HG03095 (cell line): ENCODE measurements at regions not wholly inside any gene's neighbourhood (a gene's known extent, or its start where the extent isn't known, plus 50 kb on each side); places are given as distances from the start of the nearest gene placed in this dataset.

ENCODE experiments used
- ATAC-seq: cut with Tn5 transposase; IDR thresholded peaks from one replicate; pipeline ENCODE4 v1.9.1; 2021; ENCODE audit warnings: moderate library complexity; ENCODE audit not compliant: unreplicated experiment

- no peak for ATAC-seq
Observed at GRCh38 chr15:66900586-66901310, 164.7 kb upstream of the SMAD3 start.

DNA sequence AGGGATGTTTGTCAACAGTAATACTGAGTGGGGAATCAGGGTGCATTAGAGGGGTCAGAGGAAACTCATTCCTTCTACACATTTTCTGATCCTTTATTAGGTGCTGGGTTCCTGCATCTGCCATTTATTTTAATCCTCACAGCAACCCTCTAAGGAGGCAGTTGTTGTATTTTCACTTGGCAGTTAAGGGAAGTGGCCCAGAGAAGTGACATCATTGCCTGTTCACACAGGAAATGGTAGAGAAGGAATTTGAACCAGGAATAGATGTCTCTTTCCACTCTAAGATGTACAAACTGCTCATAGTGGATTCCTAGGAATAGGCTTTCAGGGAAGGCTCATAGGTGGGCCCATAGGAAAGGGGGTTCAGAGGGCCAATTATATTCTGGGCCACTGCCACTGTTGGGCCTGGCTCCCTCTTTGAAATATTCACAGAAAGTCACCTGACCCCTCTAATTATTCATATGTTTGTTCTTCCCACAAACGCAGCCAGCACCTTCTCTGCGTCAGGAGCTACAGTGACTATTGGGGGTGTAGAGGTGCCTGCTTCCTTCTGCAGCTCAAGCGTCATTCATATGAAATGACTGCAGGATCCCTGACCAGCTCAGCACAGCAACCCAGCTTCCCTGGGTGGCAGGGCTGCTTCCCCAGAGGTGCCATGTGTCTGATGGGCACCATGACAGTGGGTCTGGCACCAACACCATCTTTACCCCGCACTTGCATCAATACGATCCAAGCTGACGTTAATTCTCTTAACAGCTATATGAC, 163.9 kb upstream of the SMAD3 start:
- no peak for ATAC-seq

- ATAC-seq: no peak
Observed at GRCh38 chr15:66905185-66905584, 160.2 kb upstream of the SMAD3 start.

- no peak for ATAC-seq
Observed at GRCh38 chr15:66905954-66906353, 159.4 kb upstream of the SMAD3 start.

GRCh38 chr15:66906668-66907614, 158.5 kb upstream of the SMAD3 start:
- ATAC-seq: no peak

GRCh38 chr15:66907826-66908743, 157.3 kb upstream of the SMAD3 start:
- no peak for ATAC-seq

GRCh38 chr15:66908744-66909095, 156.7 kb upstream of the SMAD3 start:
- ATAC-seq: no peak

- ATAC-seq: no peak
Observed at GRCh38 chr15:66909381-66909890, 156.0 kb upstream of the SMAD3 start.

DNA sequence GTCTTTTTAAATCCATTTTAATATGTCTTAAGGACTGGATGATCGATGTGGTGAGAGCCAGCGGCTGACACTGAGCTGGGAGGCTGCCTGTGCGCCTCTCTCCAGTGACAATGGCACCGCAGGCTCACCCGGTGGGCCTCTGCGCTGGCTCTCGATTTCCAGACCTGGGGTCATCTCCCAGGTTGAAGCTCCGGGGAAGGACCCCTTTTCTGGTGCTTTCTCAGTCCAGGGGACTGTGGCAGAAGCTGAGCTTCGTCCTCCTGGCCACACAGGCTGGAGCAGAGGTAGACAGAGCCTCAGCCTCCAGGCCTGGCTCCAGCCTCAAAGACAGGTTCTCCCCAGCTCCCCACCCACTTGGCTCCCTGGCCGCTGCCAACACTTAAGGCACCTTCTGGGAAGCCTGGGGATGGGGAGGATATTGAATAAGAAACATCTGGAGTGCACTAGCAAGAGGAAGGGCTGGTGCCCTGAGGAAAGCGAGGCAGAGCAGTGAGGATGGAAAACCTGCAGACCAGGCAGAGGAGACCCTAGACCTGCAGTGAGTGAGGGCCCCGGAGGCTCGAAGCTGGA, 154.2 kb upstream of the SMAD3 start:
- ATAC-seq: no peak

DNA sequence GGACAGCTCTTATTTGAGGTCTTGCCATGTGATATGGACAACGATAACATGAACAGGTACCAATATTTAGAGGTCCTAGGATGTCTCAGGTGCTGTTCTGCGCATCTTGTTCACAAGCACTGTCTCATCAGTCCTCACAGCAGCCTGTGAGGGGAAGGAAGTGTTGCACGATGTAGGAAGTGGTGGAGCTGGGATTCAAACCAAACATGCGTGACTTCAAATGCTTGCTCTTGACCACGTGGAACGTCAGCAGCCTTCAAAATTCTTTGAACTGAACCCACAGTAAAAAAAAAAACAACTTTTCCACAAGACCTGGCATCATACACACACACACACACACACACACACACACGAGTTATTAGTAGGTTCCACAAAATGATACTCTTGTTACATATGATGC, 153.4 kb upstream of the SMAD3 start:
- ATAC-seq: no peak

GRCh38 chr15:66912441-66912840, 153.0 kb upstream of the SMAD3 start:
- no peak for ATAC-seq

DNA sequence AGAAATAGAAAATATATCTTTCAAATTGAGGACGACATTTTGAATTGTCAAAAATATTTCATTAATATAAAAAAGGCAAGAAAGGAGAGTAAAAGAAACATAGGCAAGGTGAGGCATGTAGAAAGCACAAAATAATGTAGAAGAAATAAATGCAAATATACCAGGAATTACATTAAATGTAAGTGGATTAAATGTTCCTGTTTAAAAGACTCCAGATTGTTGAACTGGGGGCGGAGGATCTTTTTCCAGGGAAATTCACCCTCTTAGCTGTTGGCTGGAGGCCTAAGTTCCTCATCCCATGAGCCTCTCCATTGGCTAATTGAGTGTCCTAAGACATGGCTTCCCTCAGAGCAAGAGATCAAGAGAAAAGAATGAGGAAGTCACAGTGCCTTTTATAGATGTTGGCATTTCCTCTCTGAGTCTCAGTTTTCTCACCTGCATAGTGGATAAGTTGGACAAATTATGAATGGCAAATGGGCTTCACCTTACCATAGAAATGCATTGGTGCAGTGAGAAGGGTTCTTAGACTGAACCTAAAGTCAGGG, 147.4 kb upstream of the SMAD3 start:
- no peak for ATAC-seq

- no peak for ATAC-seq
Observed at GRCh38 chr15:66919421-66919820, 146.0 kb upstream of the SMAD3 start.

GRCh38 chr15:66921319-66921915, 144.0 kb upstream of the SMAD3 start:
- no peak for ATAC-seq

- no peak for ATAC-seq
Observed at GRCh38 chr15:66922608-66923007, 142.8 kb upstream of the SMAD3 start.

DNA sequence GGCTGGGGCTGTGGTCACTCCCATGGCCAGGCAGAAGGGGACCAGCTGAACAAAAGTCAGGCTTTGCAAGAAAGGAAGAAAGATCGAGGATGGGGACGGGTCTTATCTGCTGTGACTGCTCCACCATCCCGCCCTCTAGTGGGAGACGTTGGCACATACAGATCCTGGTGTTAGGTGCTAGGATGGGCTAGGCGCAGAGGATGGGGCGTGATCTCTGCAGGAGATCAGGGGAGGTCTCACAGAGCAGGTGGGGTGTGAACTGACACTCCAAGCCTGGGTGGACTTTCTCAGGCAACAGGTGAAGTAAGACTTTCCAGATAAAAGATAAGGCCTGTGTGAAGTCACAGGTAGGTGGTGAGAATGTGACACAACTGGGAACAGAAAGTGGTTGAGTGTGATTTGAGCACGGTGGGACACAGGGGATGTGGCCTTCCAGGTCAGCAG, 141.9 kb upstream of the SMAD3 start:
- no peak for ATAC-seq

DNA sequence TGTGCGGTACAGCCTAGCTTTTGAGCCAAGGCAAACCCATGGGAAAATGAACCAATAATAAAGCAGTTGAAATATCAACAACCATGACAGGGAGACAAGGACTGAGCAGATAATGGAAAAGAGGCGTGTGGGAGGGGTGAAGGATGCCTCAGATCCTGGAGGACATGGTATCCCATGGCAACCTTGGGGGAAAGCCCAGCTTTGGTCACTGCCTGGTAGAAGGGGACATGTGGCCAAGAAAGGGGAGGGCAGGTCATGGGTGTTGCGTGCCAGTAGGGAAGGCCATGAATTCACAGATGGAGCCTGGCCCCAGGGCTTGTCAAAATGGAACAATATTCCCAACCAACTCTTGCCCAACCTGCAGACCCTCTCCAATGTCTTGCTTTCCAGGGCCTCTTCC, 140.5 kb upstream of the SMAD3 start:
- no peak for ATAC-seq

GRCh38 chr15:66925721-66926120, 139.7 kb upstream of the SMAD3 start:
- ATAC-seq: no peak
